ENCODE measurements at regions not wholly inside any gene's neighbourhood (a gene's known extent, or its start where the extent isn't known, plus 50 kb on each side); places are given as distances from the start of the nearest gene placed in this dataset.

DNA sequence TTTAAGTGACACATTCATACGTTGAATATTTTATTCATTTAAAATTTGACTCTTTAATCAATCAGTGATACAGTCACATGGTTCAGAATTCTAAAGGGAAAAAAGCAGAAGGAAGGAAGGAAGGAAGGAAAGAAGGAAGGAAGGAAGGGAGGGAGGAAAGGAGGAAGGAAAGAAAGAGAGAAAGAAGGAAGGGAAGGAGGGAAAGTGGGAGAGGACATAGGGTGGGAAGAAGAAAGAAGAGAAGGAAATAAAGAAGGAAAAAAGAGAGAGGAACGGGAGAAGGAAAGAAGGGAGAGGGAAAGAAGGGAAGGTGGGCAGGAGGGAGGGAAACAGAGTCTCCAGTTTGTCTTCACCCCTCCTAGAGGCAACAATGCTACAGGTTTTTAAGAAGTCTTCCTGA lies 518.6 kb downstream of the MIAT start:
- no peak for DNase-seq (ENCODE audit: low spot score)

DNA sequence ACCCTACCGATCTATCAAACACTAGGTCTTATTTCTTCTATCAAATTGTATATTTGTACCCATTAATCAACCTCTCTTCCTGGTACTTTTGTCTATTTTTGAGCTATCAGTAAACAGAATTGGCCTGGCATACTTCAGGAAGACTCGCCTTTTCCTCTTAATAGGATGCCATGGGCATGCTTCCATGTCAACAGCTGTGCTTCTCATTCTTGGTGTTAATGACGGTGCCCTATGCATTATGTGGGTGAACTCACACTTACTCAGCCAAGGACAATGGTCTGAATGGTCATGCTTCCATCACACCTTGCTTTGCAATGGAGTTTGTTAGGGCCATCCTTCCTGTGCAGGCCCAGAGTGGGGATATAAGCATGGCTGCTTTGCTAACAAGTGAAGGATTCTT lies 521.8 kb downstream of the MIAT start:
- DNase-seq (ENCODE audit: low spot score): no peak

DNA sequence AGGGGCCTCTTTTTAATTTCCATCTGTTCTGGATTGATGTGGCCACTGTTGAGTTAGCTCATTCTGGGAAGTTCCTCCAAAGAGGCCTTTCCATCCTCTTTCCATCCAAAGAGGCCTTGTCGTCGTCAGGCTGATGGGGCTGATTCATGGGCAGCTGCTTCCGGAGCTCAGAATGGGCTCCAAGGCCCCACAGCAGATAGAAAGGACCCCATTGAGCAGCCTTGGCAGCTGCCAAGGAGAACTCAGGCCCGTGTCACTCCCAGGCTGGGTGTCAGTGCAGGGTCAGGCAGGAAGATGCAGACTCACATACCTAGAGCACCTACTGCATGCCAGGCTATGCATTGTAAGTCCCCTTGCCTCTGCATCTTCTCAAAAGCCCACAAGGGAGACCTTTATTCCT lies 524.1 kb downstream of the MIAT start:
- DNase-seq (ENCODE audit: low spot score): no peak

DNA sequence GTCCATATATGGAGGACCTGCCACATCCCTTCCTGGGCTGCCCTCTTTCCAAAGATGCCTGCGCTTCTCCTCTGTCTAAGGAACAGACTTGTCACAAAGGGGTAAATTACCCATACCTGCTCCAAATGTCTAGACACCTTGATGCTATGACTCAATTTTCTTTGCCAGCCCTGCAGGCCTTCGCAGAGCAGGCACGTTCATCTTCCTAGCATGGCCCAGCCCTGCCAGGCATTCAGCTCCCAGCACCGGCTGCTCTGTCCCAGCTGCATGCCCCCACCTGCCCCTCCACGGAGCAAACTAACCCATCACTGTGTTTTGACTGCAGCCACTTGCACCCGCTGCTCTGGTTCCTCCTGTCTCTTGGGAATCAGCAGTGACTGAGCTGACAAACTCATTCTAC lies 526.1 kb downstream of the MIAT start:
- no peak for DNase-seq (ENCODE audit: low spot score)

DNA sequence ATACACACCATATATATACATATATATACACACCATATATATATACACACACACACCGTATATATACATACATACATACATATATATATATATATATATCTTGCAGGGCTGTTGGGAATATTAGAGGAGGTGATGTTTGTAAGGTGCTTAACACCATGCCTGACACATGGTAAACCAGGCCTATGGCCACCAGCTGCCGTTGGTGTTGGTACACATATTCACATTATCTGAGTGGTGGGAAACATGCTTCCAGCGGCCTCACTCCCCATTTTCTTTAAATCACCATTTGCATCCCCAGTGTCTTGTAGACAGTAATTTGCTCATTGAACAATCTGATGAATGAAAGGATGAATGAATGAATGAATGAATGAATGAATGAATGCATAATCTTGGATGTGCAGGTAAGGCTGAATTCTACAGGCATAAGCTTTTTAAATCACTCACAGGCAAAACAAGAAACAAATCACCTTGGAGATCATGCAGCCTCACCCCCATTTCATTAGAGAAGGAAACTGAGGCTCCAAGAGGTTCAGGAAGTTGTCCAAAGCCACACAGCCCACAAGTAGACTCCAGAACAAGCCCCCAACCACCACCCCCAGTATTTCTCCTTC lies 527.8 kb downstream of the MIAT start:
- no peak for DNase-seq (ENCODE audit: low spot score)

DNA sequence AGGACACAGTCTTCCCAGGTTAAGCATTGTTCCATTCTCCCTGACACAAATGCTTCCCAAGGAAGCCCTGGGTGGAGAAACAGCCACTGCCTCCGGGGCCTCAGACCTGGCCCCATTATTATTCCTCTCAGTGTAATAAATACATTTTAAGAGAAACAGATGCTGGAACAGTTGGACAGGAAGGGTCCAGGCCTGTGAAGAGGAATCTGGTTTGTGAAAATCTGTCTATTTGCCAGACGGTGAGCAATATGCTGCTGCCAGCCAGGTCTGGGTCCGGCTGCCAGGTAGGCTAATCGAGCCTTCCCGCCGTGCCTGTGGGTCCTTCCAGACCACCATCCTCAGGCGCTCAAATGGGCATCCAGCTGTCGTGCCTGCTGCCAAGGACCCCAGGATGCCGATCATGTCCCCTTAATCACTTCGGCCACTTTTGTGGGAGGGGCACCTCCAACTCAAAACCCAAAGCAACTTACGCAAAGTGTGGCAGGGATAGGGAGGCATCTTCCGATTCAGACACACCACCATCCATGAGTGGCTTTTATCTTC lies 528.4 kb downstream of the MIAT start:
- DNase-seq (ENCODE audit: low spot score): no peak

DNA sequence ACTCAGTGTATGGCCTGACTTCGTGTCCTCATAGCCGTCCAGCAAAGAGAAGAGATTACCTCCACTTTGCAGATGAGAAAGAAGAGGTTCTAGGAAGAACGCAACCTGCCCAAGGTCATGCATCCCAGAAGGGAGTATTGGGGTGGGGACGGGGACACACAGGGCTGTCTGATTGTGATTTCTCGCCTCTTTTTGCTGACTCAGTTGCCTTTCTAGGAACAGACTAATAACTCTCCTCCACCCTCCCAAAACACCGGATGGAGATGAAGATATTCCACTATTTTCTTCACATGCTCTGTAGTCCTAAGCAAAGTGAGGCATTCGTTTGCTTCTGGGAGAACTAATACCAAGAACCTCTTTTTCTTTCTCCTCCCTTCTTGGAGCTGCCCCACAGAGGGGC lies 529.3 kb downstream of the MIAT start:
- no peak for DNase-seq (ENCODE audit: low spot score)

DNA sequence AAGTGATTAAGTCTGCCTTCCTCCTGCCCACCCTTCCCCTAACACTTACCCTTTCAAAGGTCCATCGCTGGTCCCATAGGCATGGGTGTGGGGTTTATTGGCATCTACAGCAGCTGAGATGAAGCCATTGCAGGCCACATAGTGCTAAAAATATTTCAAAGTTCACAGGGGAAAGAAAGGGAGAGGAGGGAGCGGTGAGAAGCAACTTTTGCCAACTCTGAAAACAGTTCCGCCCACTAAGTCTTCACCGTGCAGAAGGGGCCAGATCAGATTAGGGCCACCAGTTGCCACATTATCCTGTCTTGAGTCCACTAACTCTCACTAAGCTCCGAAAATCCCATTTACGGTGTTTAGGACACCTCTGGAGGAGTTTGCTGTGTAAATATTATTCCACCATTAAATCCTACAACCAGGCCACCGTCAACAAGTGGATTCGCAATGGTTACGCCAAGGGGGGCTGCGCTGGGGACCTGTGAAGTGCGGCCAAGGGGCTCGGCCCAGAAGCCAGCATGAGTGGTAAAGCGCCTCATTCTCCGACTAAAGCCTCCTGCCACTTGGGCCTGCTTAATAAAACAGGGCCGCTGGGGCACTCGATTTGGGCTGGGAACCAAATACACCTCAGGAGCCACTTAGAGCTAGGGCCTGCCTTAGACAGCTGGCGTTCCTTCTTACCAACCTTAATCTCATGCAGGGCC lies 534.9 kb downstream of the MIAT start:
- DNase-seq (ENCODE audit: low spot score): no peak

DNA sequence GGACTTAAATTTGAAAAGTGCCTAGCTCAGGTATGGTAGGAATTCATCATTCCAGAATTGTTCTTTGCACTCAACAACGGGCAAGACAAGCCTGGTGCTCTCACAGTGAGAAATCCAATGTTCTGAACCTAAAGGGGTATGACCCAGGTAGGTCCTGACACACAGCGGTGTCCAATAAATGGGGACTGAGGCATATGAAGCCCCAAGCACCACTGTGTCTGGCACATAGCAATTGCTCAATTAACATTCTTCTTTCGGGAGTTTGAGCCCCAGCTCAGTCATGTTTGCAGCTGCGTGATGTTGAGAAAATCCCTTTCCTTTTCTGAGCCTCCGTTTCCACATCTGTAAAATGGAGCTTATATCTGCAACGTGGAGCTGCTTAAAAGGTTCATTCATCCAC lies 535.8 kb downstream of the MIAT start:
- DNase-seq (ENCODE audit: low spot score): no peak

DNA sequence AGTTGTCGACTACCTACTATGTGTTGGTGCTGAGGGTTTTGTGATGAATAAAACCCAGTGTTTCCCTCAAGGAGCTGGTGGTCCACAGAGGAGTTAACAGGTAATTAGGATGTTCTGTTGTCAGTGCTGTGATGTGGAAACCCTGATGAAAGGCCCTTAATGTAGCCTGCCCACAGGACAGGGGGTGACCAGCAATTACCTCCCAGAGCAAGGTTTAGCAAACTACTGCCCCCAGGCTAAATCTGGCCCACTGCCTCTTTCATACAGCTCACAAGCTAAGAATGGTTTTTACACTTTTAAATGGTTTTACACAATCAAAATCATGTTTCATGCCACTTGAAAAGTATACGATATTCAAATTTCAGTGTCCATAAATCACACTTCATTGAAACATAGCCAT lies 536.2 kb downstream of the MIAT start:
- no peak for DNase-seq (ENCODE audit: low spot score)

DNA sequence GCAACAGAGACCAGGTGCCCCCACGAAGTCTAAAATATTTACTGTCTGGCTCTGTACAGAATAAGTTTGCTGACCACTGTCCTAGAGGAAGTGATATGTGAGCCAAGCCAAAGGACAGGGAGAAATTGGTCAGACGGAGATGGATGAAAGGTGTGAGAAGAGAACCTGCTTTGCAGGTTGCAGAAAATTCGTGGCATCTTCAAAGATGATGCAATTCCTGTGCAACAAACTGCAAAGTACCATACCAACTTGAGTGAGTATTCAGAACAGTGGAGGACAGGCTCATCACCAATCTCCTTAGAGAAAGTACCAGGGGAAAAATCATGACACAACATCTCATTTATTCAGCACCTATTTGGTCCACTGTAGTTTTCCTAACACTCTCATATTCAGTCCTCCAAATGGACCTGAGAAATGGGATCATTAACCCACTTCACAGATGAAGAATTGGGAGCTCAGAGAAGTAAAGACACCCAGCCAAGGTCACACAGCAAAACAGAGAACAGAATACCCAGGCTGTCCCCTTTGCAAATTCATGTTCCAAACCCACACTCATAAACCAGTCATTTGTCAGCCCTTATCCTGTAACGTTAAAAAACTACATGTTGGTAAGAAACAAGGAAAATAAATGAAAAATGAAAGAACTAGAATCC lies 536.8 kb downstream of the MIAT start:
- DNase-seq (ENCODE audit: low spot score): no peak

DNA sequence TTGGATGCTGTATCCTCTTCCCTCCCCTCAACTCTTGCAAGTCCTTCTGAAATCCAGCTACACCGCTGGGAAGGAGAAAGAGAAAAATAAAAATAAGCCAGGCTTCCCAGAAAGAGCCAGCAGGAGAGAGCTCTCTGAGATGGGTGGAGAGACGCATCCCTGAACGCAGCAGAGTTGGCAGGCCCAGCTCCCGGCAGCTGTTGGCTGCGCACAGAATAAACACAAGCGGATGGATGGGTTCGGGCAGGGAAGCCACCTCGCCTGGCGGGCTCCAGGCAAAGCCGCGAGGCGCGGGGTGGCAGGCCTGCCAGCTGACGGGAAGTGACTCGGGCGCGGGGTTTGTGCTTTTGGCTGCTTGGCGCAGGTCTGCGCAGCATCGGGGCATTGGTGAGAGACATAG lies 537.7 kb downstream of the MIAT start:
- peak; percentile 9 for DNase-seq (ENCODE audit: low spot score)

DNA sequence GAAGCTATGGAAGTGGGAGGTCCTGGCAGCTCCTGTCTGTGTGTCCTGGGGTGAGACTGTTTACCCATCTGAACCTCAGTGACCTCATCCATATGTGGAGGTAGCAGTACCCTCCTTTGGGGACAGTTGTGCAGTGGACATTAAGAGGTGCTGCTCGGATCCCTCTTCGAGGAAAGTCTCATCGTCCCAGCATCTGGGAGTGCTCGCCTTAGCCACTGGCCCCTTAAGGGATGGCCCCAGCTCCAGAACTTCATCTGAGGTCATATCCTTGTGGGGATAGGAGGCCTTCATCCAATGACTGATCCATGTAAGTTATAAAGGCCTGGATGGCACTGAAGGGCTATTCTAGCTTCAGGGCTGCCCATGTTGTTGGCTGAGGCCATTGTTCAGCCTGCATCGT lies 538.1 kb downstream of the MIAT start:
- no peak for DNase-seq (ENCODE audit: low spot score)

DNA sequence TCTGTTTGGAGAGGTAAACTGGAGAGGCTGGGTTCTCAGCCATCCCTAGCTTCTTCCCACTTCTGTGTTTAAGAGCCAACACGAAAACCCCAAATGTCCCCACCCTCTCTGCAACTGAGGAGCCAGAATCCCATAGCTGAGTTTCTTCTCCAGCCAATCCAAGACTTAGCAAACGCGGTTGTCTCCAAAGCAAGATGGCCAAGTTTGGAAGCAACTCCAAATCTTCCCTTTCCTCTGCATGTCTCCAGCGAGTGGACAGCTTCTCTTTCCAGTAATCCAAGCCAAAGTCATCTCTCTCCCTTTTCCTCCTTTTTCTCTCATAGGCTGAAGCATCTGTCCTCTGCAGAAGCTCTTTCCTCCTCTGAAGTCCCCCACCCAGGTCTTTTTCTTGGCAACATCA lies 539.2 kb downstream of the MIAT start:
- DNase-seq (ENCODE audit: low spot score): no peak

DNA sequence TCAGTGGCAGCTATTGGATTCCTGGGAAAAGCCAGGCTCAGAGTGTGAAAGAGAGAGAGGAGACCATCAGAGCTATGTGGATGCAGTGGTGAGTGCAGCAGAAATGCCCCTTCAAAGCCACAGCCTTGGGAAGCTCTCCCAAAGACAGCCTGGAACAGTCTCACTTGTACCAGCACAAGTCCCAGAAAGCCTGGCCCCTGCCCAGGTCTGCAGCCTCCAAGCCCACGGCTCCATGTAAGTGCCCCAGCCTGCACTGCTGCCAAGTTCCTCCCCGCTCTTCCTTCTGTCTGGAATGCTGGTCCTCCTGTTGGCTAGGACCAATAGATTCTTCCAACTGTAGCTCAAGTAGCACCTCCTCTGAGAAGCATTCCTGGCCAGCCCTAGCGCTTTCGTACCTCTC lies 539.7 kb downstream of the MIAT start:
- no peak for DNase-seq (ENCODE audit: low spot score)

DNA sequence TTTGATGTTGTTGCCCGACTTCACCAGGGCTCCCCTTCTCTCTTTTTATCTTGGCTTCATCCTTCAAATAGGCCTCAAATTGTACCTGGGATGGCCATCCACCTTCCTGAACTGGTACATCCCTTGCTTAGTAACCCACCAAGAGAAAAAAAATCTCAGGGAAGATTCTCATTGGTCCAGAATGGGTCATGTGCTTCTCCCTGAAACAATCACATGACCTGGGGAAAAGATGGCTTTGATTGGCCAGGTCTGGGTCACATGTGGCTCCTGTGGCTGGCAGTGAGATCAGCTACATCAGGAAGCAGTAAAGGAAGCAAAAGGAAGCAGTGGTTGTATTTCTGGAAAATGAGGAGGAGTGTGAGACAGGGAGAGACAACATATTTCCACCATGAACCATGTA lies 540.2 kb downstream of the MIAT start:
- DNase-seq (ENCODE audit: low spot score): no peak

DNA sequence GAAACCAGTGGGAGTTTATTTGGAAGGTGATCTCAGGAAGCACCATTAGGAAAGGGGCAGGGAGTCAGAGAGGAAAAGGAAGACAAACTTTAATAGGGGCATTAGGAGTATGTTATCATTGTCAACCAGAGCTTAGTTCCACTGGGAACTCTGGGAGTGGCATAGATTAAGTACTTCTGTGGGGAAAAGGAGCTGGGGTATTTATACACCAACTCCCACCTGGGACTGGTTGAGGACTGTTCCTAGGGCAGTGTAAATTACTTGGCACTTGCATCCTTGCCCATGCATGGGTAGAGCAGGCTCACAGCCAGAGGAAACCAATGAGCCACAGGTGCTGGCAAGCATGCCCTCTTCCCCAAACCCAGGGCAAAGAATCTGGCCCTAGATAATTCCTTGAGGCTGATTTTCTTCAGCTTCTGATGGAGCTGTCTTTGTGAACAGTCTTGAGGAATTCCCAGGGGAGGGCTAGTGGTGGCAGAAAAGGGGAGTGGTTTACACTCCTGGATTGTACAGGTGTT lies 541.2 kb downstream of the MIAT start:
- no peak for DNase-seq (ENCODE audit: low spot score)

DNA sequence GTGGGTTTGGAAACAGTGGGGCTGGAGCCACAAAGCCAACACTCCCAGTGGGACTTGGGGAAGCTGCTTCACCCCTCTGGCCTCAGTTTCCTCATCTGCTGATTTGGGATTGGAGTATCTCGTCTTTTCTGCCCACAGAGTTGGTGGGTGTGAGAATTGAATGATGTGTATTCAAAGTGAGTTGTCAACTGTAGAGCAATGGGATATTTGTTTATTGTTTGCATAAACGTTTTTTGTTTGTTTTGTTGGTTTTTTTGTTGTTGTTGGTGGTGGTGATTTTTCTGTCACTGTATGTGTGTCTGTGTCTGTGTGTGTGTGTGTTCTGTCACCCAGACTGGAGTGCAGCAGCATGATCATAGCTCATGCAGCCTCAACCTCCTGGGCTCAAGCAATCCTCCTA lies 542.0 kb downstream of the MIAT start:
- DNase-seq (ENCODE audit: low spot score): no peak

DNA sequence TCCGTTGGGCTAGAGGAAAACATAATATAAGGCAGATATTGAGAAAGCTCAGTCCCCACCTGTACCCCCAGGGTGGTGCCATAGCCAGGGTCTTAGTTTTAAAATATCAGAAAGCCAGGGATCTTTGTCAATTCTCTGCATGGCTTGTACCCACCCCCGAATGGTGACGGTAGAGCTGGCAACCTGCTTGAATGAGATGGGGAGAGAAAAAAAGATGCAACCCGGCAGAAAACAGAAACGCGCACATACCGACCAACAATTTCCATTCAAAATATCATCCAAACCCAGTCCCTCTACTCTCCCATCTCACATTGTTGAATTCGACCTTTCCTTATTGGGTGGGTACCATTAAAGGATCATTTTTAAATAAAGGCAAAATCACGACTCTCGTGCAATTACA lies 543.9 kb downstream of the MIAT start:
- no peak for DNase-seq (ENCODE audit: low spot score)

DNA sequence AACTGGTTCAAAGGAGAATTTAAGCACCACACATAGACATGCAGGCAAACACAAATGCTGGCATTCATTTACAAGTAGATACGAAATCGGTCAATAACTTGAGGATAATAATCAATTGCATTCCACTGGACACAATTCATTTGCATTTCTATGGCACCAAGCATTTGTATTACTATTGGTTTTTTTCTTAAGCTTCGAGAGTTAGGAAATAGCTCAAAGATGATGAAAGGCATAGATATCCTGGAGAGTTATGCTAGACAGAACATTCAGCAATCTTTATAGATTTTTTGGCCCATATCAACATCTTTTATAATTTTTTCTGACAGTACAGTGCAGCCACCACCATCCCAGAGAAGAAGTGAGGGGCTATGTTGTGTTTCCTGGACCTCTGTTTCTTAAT lies 544.4 kb downstream of the MIAT start:
- no peak for DNase-seq (ENCODE audit: low spot score)

DNA sequence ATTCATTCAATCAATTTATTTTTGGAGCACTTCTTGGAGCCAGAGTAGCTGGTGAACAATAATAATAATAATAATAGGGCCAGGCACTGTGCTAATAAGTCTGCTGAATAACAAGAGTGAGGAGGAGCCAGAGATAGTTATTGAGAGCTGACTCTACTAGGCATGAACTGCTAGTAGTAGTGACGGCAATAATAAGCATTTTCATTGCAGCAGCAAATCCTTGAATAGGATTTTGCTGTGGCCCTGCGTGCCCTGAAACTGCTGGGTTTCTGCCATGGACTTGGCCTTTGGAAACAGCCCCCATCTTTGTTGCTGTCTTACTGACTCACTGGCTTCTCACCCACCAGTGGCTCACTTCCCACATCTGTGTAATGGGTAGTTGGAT lies 545.9 kb downstream of the MIAT start:
- DNase-seq (ENCODE audit: low spot score): no peak

DNA sequence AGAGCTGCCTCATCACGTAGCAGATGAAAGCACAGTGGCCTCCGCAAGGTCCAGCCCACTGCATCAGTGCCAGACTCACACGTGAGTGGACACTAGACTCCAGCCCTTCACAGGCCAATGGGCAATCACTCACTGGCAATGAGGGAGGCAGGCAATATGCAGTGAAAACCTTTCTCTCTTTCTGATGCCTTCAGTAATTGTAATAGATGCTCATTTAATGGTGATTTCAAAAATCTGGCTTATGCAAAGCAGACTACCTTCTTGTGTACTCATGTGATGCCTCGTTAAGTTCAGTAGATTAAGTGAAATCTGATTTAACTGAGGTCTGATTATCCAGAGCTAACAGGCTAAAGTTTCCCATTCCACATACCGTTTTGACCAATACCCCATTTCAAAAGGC lies 546.9 kb downstream of the MIAT start:
- no peak for DNase-seq (ENCODE audit: low spot score)

DNA sequence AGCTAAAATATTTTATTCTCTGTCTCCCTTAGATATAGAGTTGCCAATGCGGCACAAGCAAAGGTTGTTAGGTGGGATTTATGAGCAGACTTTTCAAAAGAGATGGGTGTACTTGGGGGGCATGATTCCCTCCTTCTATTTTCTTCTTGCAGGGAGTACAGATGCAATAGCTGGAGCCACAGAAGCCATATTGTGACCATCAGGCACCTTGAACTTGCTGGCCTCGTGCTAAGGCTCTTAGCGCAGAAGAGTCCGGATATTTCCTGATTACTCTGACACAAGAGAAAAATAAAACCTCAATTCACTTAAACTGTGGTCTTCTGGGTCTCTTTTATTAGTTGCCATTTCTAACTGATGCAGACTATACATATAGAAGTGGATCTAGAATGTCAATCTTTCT lies 547.4 kb downstream of the MIAT start:
- no peak for DNase-seq (ENCODE audit: low spot score)
